Natural killer cell (primary cell): ENCODE measurements at regions not wholly inside any gene's neighbourhood (a gene's known extent, or its start where the extent isn't known, plus 50 kb on each side); places are given as distances from the start of the nearest gene placed in this dataset.

Experiments
- ATAC-seq, 3 donors: fragments of 150-1000 bp in 2 of 3; fragments of 200-7000 bp in 1 of 3; cut with Tn5 transposase; 1 replicate in 1 of 3; 2 replicates in 2 of 3; pipeline ENCODE4 v1.10.0; 2021; ENCODE audit warnings: mild to moderate bottlenecking in 2 of 3, moderate library complexity in 2 of 3
- DNase-seq, 2 donors: peaks; one replicate each; pipeline versions ENCODE4 v3.0.0 to v3.0.0-alpha.2; 2013 to 2021; ENCODE audit warnings: mixed read lengths in 1 of 2
- H3K27ac ChIP-seq: one replicate; pipeline ENCODE4 v1.5.1; 2013; ENCODE audit warnings: mild to moderate bottlenecking, low read length
- H3K27me3 ChIP-seq: one replicate; pipeline ENCODE4 v1.6.1; 2013; ENCODE audit warnings: low read length; ENCODE audit not compliant: control insufficient read depth, insufficient read depth
- H3K36me3 ChIP-seq: one replicate; pipeline ENCODE4 v1.6.1; 2013; ENCODE audit warnings: low read length; ENCODE audit not compliant: control insufficient read depth, insufficient read depth
- H3K4me1 ChIP-seq: one replicate; pipeline ENCODE4 v1.6.1; 2013; ENCODE audit warnings: low read length; ENCODE audit not compliant: control insufficient read depth, insufficient read depth
- H3K4me3 ChIP-seq: one replicate; pipeline ENCODE4 v1.5.1; 2013; ENCODE audit warnings: low read length
- H3K9me3 ChIP-seq: one replicate; pipeline ENCODE4 v1.6.1; 2013; ENCODE audit warnings: low read length; ENCODE audit not compliant: control insufficient read depth, insufficient read depth
- H3K27ac Mint-ChIP-seq, 2 donors: one replicate each; pipeline ENCODE4 v1.8.0; 2022; ENCODE audit warnings: mild to moderate bottlenecking in 2 of 2, mixed read lengths in 2 of 2, moderate library complexity in 1 of 2
- H3K27me3 Mint-ChIP-seq, 2 donors: one replicate each; pipeline ENCODE4 v1.8.0; 2022; ENCODE audit warnings: low read depth in 2 of 2, mixed read lengths in 2 of 2
- H3K36me3 Mint-ChIP-seq: one replicate; pipeline ENCODE4 v1.8.0; 2022; ENCODE audit warnings: mixed read lengths
- H3K4me1 Mint-ChIP-seq, 2 donors: one replicate each; pipeline ENCODE4 v1.8.0; 2022; ENCODE audit warnings: mixed read lengths in 2 of 2
- H3K4me3 Mint-ChIP-seq: one replicate; pipeline ENCODE4 v1.8.0; 2022; ENCODE audit warnings: mild to moderate bottlenecking, moderate library complexity, mixed read lengths
- H3K9me3 Mint-ChIP-seq, 2 donors: one replicate each; pipeline ENCODE4 v1.8.0; 2022; ENCODE audit warnings: mixed read lengths in 2 of 2
- CTCF ChIP-seq: fragments of 200-600 bp; IDR thresholded peaks from one replicate; pipeline ENCODE4 v1.8.0; 2022; ENCODE audit warnings: antibody characterized with exemption
- WGBS: methylation state at CpG from one replicate; pipeline ENCODE4 v1.1.7; 2013; ENCODE audit warnings: missing lambda C conversion rate; ENCODE audit not compliant: insufficient coverage; 5-methylcytosine and 5-hydroxymethylcytosine counted together
- intact Hi-C: fragments of 100-400 bp; cut with micrococcal nuclease; formaldehyde crosslinking; loops from one replicate; pipeline ENCODE4 v1.14.2; 2022

- no peaks in the 10 kb centered on the region for H3K36me3 Mint-ChIP-seq
- H3K27me3 Mint-ChIP-seq = no peaks in the 10 kb centered on the region
- Histone ChIP-seq H3K27ac (no peak overlapping the region), H3K4me3 (no peak overlapping the region), H3K9me3 (no peaks in the 10 kb centered on the region), H3K4me1 (no peaks in the 10 kb centered on the region), H3K27me3 (no peaks in the 10 kb centered on the region), H3K36me3 (no peaks in the 10 kb centered on the region)
- H3K9me3 Mint-ChIP-seq = no peaks in the 10 kb centered on the region
- peak in 1 of 2 donors; percentile 58 for DNase-seq
- no peak overlapping the region for H3K27ac Mint-ChIP-seq
- peak; percentile 55 for TF ChIP-seq CTCF
- intact Hi-C loops = no loop called here
- peaks cover 0 to 4% of the 10 kb centered on the region in 2 donors for H3K4me1 Mint-ChIP-seq
- ATAC-seq = peak; percentile 24 to 65 (median 48)
- no peak overlapping the region for H3K4me3 Mint-ChIP-seq
- WGBS = 80% methylated on average over 1 of the region's 1 CpG
Observed at GRCh38 chr11:81644239-81644840, 1089.3 kb downstream of the FAM181B start.

- Mint-ChIP-seq H3K27me3 (no peaks in the 10 kb centered on the region), H3K4me1 (no peaks in the 10 kb centered on the region), H3K36me3 (no peaks in the 10 kb centered on the region), H3K9me3 (no peaks in the 10 kb centered on the region), H3K27ac (no peak overlapping the region), H3K4me3 (no peak overlapping the region)
- 87% methylated on average over 7 of the region's 7 CpGs for WGBS
- H3K9me3 ChIP-seq = no peaks in the 10 kb centered on the region
- intact Hi-C loops = no loop called here
- H3K27me3 ChIP-seq = no peaks in the 10 kb centered on the region
- ATAC-seq (no peak), DNase-seq (no peak)
- H3K4me3 ChIP-seq = no peak overlapping the region
- no peak for TF ChIP-seq CTCF
- no peaks in the 10 kb centered on the region for H3K36me3 ChIP-seq
- no peak overlapping the region for H3K27ac ChIP-seq
- H3K4me1 ChIP-seq = no peaks in the 10 kb centered on the region
Observed at GRCh38 chr11:81634483-81634882, 1099.2 kb downstream of the FAM181B start.

GRCh38 chr11:81602508-81602907 lies 1131.2 kb downstream of the FAM181B start:
- no peak overlapping the region for H3K4me3 ChIP-seq
- TF ChIP-seq CTCF = no peak
- no peak overlapping the region for H3K27ac Mint-ChIP-seq
- H3K36me3 Mint-ChIP-seq = no peaks in the 10 kb centered on the region
- no CpG with 5 or more reads among the region's 1 CpG for WGBS
- no peak for ATAC-seq
- H3K27me3 ChIP-seq = no peaks in the 10 kb centered on the region
- no peaks in the 10 kb centered on the region for H3K4me1 ChIP-seq
- peaks cover 4 to 11% of the 10 kb centered on the region in 2 donors for H3K9me3 Mint-ChIP-seq
- H3K4me1 Mint-ChIP-seq = no peaks in the 10 kb centered on the region
- H3K9me3 ChIP-seq = no peaks in the 10 kb centered on the region
- H3K27ac ChIP-seq = no peak overlapping the region
- no peak overlapping the region for H3K4me3 Mint-ChIP-seq
- no peak for DNase-seq
- intact Hi-C loops = no loop called here
- H3K27me3 Mint-ChIP-seq = no peaks in the 10 kb centered on the region
- H3K36me3 ChIP-seq = no peaks in the 10 kb centered on the region

GRCh38 chr11:81596704-81597103 lies 1137.0 kb downstream of the FAM181B start:
- ATAC-seq (no peak), DNase-seq (no peak)
- Histone ChIP-seq H3K36me3 (no peaks in the 10 kb centered on the region), H3K4me1 (no peaks in the 10 kb centered on the region), H3K4me3 (no peak overlapping the region), H3K27ac (no peak overlapping the region), H3K27me3 (no peaks in the 10 kb centered on the region), H3K9me3 (no peaks in the 10 kb centered on the region)
- intact Hi-C loops = no loop called here
- no peak overlapping the region for H3K4me3 Mint-ChIP-seq
- WGBS = no CpG with 5 or more reads among the region's 2 CpGs
- no peak for TF ChIP-seq CTCF
- no peaks in the 10 kb centered on the region for H3K4me1 Mint-ChIP-seq
- peaks cover 6 to 10% of the 10 kb centered on the region in 2 donors for H3K9me3 Mint-ChIP-seq
- H3K27me3 Mint-ChIP-seq = no peaks in the 10 kb centered on the region
- H3K36me3 Mint-ChIP-seq = no peaks in the 10 kb centered on the region
- H3K27ac Mint-ChIP-seq = no peak overlapping the region
